ENCODE measurements at regions not wholly inside any gene's neighbourhood (a gene's known extent, or its start where the extent isn't known, plus 50 kb on each side); places are given as distances from the start of the nearest gene placed in this dataset.

DNA sequence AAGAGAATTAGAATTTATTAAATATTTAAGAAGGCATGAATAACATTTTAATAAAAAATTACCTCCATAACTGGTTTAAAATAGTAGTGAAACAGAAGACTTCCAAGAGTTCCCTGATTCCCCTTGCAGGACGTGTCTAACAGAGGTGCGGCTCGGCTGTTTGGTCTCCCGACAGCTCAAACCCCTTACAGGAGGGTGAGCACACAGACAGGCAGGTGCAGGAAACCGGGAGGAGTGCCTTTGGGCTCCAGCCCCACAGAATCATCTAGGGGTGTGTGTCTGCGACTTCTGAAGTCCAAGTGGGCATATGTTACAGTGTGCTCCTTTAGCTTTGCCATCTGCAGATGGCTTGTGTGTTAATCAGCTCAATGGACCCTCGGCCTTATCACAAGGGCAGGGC is 88.1 kb upstream of the CCSER1 start:
- Histone ChIP-seq H3K9me3 (ENCODE audit: control insufficient read depth in 4 of 4, insufficient read depth in 3 of 4, low read length in 3 of 4) (peaks cover 0 to 5% (median 1%) of the 10 kb centered on the region in 4 donors), H3K4me1 (ENCODE audit: control insufficient read depth in 5 of 5, insufficient read depth in 5 of 5, low read length in 5 of 5) (no peaks in the 10 kb centered on the region), H3K27me3 (ENCODE audit: control insufficient read depth in 3 of 3, insufficient read depth in 3 of 3, low read length in 2 of 3) (no peaks in the 10 kb centered on the region), H3K27ac (ENCODE audit: low read depth in 1 of 2, low read length in 1 of 2) (no peak overlapping the region), H3K4me3 (no peak overlapping the region), H3K36me3 (ENCODE audit: control insufficient read depth in 4 of 4, insufficient read depth in 4 of 4, low read length in 4 of 4) (no peaks in the 10 kb centered on the region), H3K9ac (ENCODE audit: insufficient read depth in 1 of 2, low read length in 2 of 2) (no peak overlapping the region)
- DNase-seq (no peak), ATAC-seq (ENCODE audit: insufficient read depth, low FRiP score) (no peak)
- TF ChIP-seq, protein P1, sequence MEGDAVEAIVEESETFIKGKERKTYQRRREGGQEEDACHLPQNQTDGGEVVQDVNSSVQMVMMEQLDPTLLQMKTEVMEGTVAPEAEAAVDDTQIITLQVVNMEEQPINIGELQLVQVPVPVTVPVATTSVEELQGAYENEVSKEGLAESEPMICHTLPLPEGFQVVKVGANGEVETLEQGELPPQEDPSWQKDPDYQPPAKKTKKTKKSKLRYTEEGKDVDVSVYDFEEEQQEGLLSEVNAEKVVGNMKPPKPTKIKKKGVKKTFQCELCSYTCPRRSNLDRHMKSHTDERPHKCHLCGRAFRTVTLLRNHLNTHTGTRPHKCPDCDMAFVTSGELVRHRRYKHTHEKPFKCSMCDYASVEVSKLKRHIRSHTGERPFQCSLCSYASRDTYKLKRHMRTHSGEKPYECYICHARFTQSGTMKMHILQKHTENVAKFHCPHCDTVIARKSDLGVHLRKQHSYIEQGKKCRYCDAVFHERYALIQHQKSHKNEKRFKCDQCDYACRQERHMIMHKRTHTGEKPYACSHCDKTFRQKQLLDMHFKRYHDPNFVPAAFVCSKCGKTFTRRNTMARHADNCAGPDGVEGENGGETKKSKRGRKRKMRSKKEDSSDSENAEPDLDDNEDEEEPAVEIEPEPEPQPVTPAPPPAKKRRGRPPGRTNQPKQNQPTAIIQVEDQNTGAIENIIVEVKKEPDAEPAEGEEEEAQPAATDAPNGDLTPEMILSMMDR (IDR thresholded peaks at IDR 0.05; ENCODE audit: control extremely low read depth, extremely low read depth): no peak
- 89 to 94% methylated on average over 7 of the region's 7 CpGs for WGBS, 2 donors

DNA sequence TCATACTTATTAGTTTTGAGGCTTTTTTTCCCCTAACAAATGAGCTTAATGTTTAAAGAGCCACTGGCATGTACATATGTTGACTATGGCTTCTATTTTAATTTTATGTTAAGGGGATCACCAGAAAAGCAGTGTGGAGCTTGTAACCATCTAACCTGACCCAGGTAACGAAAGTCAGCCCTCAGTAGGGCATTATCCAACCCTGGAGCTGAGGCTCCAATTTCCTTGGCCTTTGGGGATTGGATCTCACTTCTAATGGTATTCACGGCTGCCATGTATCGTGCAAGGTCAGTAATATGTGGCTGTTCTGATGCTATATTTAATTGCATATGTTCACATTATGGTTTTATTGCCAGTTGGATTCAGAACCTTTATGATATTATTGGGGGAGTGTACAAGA is 75.2 kb upstream of the CCSER1 start:
- TF ChIP-seq, protein P1 (IDR thresholded peaks at IDR 0.05; ENCODE audit: control extremely low read depth, extremely low read depth): no peak
- no peak overlapping the region for H3K9ac ChIP-seq (ENCODE audit: insufficient read depth in 1 of 2, low read length in 2 of 2)
- H3K27me3 ChIP-seq (ENCODE audit: control insufficient read depth in 3 of 3, insufficient read depth in 3 of 3, low read length in 2 of 3): no peaks in the 10 kb centered on the region
- H3K36me3 ChIP-seq (ENCODE audit: control insufficient read depth in 4 of 4, insufficient read depth in 4 of 4, low read length in 4 of 4): no peaks in the 10 kb centered on the region
- no peak for ATAC-seq (ENCODE audit: insufficient read depth, low FRiP score)
- H3K4me1 ChIP-seq (ENCODE audit: control insufficient read depth in 5 of 5, insufficient read depth in 5 of 5, low read length in 5 of 5): no peaks in the 10 kb centered on the region
- no peak overlapping the region for H3K4me3 ChIP-seq
- H3K9me3 ChIP-seq (ENCODE audit: control insufficient read depth in 4 of 4, insufficient read depth in 3 of 4, low read length in 3 of 4): no peaks in the 10 kb centered on the region
- WGBS, 2 donors: 86 to 92% methylated on average over 3 of the region's 3 CpGs
- H3K27ac ChIP-seq (ENCODE audit: low read depth in 1 of 2, low read length in 1 of 2): no peak overlapping the region
- no peak for DNase-seq

DNA sequence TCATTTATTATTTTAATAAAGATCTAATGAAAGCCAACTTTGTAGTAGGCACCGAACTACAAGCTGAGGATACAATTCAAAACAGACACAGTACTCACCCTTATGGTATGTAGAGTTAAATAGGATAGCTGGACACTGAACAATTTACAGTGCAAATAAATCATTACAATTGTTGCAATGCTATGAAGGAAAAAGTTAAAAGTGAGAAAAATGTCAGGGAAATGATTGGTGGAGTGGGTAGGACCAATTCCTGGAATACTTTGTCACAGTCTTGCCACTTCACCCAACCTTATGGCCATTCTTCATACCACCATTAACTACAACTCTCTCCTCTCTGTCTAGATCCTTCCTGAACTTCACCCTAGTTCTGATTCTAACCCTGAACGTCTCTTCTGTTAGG is 70.1 kb upstream of the CCSER1 start:
- no peak overlapping the region for H3K9ac ChIP-seq (ENCODE audit: insufficient read depth in 1 of 2, low read length in 2 of 2)
- H3K4me1 ChIP-seq (ENCODE audit: control insufficient read depth in 5 of 5, insufficient read depth in 5 of 5, low read length in 5 of 5): no peaks in the 10 kb centered on the region
- TF ChIP-seq, protein P1 (IDR thresholded peaks at IDR 0.05; ENCODE audit: control extremely low read depth, extremely low read depth): no peak
- no peak overlapping the region for H3K27ac ChIP-seq (ENCODE audit: low read depth in 1 of 2, low read length in 1 of 2)
- no peak overlapping the region for H3K4me3 ChIP-seq
- 66 to 72% methylated on average over 2 of the region's 2 CpGs for WGBS, 2 donors
- H3K36me3 ChIP-seq (ENCODE audit: control insufficient read depth in 4 of 4, insufficient read depth in 4 of 4, low read length in 4 of 4): no peaks in the 10 kb centered on the region
- no peak for ATAC-seq (ENCODE audit: insufficient read depth, low FRiP score)
- no peak for DNase-seq
- H3K9me3 ChIP-seq (ENCODE audit: control insufficient read depth in 4 of 4, insufficient read depth in 3 of 4, low read length in 3 of 4): no peaks in the 10 kb centered on the region
- H3K27me3 ChIP-seq (ENCODE audit: control insufficient read depth in 3 of 3, insufficient read depth in 3 of 3, low read length in 2 of 3): no peaks in the 10 kb centered on the region

DNA sequence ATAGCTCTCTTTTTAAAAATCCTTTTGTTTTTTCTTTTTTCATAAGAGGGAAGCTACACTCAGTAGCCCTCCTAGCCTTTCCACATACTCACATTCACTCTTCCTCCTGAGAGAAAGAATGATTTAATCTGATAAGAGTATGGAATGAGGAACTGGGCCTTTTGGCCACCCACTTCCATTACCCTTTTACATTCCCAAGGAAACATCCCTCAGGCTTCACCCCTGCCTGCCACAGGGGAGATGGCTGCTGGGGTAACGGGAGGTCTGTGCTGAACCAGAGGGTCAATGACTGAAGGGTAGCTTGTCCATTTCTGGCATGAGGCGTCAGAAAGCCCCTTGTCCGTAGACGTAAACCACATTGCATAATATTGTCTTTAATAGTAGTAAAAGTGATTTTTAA is 67.2 kb upstream of the CCSER1 start:
- no peak for DNase-seq
- H3K4me1 ChIP-seq (ENCODE audit: control insufficient read depth in 5 of 5, insufficient read depth in 5 of 5, low read length in 5 of 5): no peaks in the 10 kb centered on the region
- H3K27me3 ChIP-seq (ENCODE audit: control insufficient read depth in 3 of 3, insufficient read depth in 3 of 3, low read length in 2 of 3): no peaks in the 10 kb centered on the region
- no peaks in the 10 kb centered on the region for H3K36me3 ChIP-seq (ENCODE audit: control insufficient read depth in 4 of 4, insufficient read depth in 4 of 4, low read length in 4 of 4)
- TF ChIP-seq, protein P1 (IDR thresholded peaks at IDR 0.05; ENCODE audit: control extremely low read depth, extremely low read depth): no peak
- H3K27ac ChIP-seq (ENCODE audit: low read depth in 1 of 2, low read length in 1 of 2): no peak overlapping the region
- no peak overlapping the region for H3K4me3 ChIP-seq
- H3K9ac ChIP-seq (ENCODE audit: insufficient read depth in 1 of 2, low read length in 2 of 2): no peak overlapping the region
- ATAC-seq (ENCODE audit: insufficient read depth, low FRiP score): no peak
- no peaks in the 10 kb centered on the region for H3K9me3 ChIP-seq (ENCODE audit: control insufficient read depth in 4 of 4, insufficient read depth in 3 of 4, low read length in 3 of 4)
- WGBS, 2 donors: 84 to 89% methylated on average over 4 of the region's 4 CpGs

Measured in lung (tissue), 11 donors.